Endothelial cell of umbilical vein (primary cell): ENCODE measurements at regions not wholly inside any gene's neighbourhood (a gene's known extent, or its start where the extent isn't known, plus 50 kb on each side); places are given as distances from the start of the nearest gene placed in this dataset.

ENCODE experiments used
- BruUV-seq: library from RNA; stranded (reverse); fragments of 400-500 nt; replicated peaks from 2 replicates; lab custom pipeline; 2021; lab: Mats Ljungman, UMichigan
- CTCF ChIA-PET: fragments of 300-600, 350-600 bp; sonication (Branson Sonifier 250); formaldehyde crosslinking; loops from one replicate; lab custom pipeline; 2021; ENCODE audit warnings: antibody characterized with exemption, inconsistent platforms; lab: Charles Lee
- POLR2A ChIA-PET: fragments of 300-600, 350-600 bp; sonication (Branson Sonifier 250); formaldehyde crosslinking; loops from one replicate; lab custom pipeline; 2021; ENCODE audit warnings: antibody characterized with exemption, inconsistent platforms; lab: Charles Lee
- DNase-seq: peaks from one replicate; pipeline ENCODE4 v3.0.0-alpha.2; 2011; ENCODE audit warnings: low read depth, low spot score
- FAIRE-seq: peaks from 2 replicates; lab custom pipeline; 2011; peaks lifted over from hg19 to GRCh38; lab: Jason Lieb, UNC
- H2AFZ ChIP-seq: 2 replicates; pipeline ENCODE4 v1.6.0; 2012; ENCODE audit warnings: low read depth, low read length, control low read depth, inconsistent platforms
- H3K27ac ChIP-seq: 2 replicates; pipeline ENCODE4 v1.5.1; 2011; ENCODE audit warnings: low read depth, mild to moderate bottlenecking, control low read depth, low read length, moderate library complexity; ENCODE audit not compliant: insufficient read depth
- H3K27me3 ChIP-seq, 2 experiments: 2 replicates each; pipeline versions ENCODE4 v1.6.0 to v1.6.1; 2011; ENCODE audit warnings: low read length in 2 of 2, mixed read lengths in 1 of 2; ENCODE audit not compliant: control insufficient read depth in 2 of 2, insufficient read depth in 2 of 2
- H3K36me3 ChIP-seq, 2 experiments: 2 replicates in 1 of 2; 3 replicates in 1 of 2; pipeline ENCODE4 v1.5.1; 2011; ENCODE audit warnings: low read length in 2 of 2, mild to moderate bottlenecking in 1 of 2, moderate library complexity in 1 of 2; ENCODE audit not compliant: control insufficient read depth in 2 of 2, insufficient read depth in 2 of 2; ENCODE audit errors: extremely low read depth in 1 of 2
- H3K4me1 ChIP-seq: 3 replicates; pipeline ENCODE4 v1.5.1; 2011; ENCODE audit warnings: mild to moderate bottlenecking, low read length; ENCODE audit not compliant: control insufficient read depth, insufficient read depth; ENCODE audit errors: extremely low read depth
- H3K4me2 ChIP-seq: 2 replicates; pipeline ENCODE4 v1.6.1; 2011; ENCODE audit warnings: low read length, control low read depth, mixed read lengths; ENCODE audit not compliant: insufficient read depth
- H3K4me3 ChIP-seq, 3 experiments: fragments of 200-600 bp in 1 of 3; sonication (generic), shearing (Covaris generic) in 1 of 3; replicated peaks in 1 of 3; 2 replicates each; pipeline ENCODE4 v1.5.1; 2011 to 2016; ENCODE audit warnings: control low read depth in 3 of 3, low read length in 3 of 3, mild to moderate bottlenecking in 2 of 3, inconsistent platforms in 1 of 3, low read depth in 1 of 3, moderate library complexity in 1 of 3; ENCODE audit not compliant: insufficient read depth in 1 of 3
- H3K79me2 ChIP-seq: 2 replicates; pipeline ENCODE4 v1.6.0; 2012; ENCODE audit warnings: low read length, inconsistent platforms; ENCODE audit not compliant: control insufficient read depth, insufficient read depth
- H3K9ac ChIP-seq: replicated peaks from 2 replicates; pipeline ENCODE3; 2011; ENCODE audit warnings: low read length, control low read depth; ENCODE audit not compliant: insufficient read depth; ENCODE audit errors: extremely low read depth
- H3K9me1 ChIP-seq: replicated peaks from 3 replicates; pipeline ENCODE4 v1.6.0; 2011; ENCODE audit warnings: mild to moderate bottlenecking, low read length; ENCODE audit not compliant: control insufficient read depth, insufficient read depth; ENCODE audit errors: extremely low read depth
- H3K9me3 ChIP-seq: replicated peaks from 2 replicates; pipeline ENCODE4 v1.5.1; 2012; ENCODE audit warnings: low read length, inconsistent platforms; ENCODE audit not compliant: control insufficient read depth, insufficient read depth
- H4K20me1 ChIP-seq: replicated peaks from 2 replicates; pipeline ENCODE3; 2011; ENCODE audit warnings: mild to moderate bottlenecking, low read length; ENCODE audit not compliant: control insufficient read depth, insufficient read depth; ENCODE audit errors: extremely low read depth
- CTCF ChIP-seq, 2 donors: IDR thresholded peaks; 1 replicate in 1 of 2; 2 replicates in 1 of 2; pipeline ENCODE4 v1.5.1; 2011; ENCODE audit warnings: low read length in 2 of 2, mild to moderate bottlenecking in 2 of 2, moderate library complexity in 2 of 2, control low read depth in 1 of 2, inconsistent platforms in 1 of 2, low read depth in 1 of 2; ENCODE audit not compliant: insufficient read depth in 1 of 2; ENCODE audit errors: extremely low read depth in 1 of 2
- EZH2 ChIP-seq: IDR thresholded peaks from 2 replicates; pipeline ENCODE4 v1.6.1; 2012; ENCODE audit warnings: borderline replicate concordance, low read depth, mild to moderate bottlenecking, moderate library complexity, low read length, inconsistent platforms; ENCODE audit not compliant: severe bottlenecking
- FOS ChIP-seq: IDR thresholded peaks from 2 replicates; pipeline ENCODE4 v1.6.1; 2011; ENCODE audit warnings: mild to moderate bottlenecking, low read length, moderate library complexity, borderline replicate concordance; ENCODE audit not compliant: insufficient read depth
- GATA2 ChIP-seq: IDR thresholded peaks from 2 replicates; pipeline ENCODE4 v1.7.0; 2011; ENCODE audit warnings: low read depth, mild to moderate bottlenecking, moderate library complexity, mixed read lengths, low read length; ENCODE audit not compliant: insufficient read length, insufficient read depth
- JUN ChIP-seq: IDR thresholded peaks from 2 replicates; pipeline ENCODE4 v1.6.1; 2011; ENCODE audit warnings: borderline replicate concordance, low read depth; ENCODE audit not compliant: insufficient read length, insufficient read depth
- MYC ChIP-seq: IDR thresholded peaks from one replicate; pipeline ENCODE4 v1.6.1; 2011; ENCODE audit warnings: mild to moderate bottlenecking, low read depth, low read length
- POLR2A ChIP-seq: IDR thresholded peaks from 2 replicates; pipeline ENCODE4 v1.6.1; 2012; ENCODE audit warnings: low read depth, mild to moderate bottlenecking, control low read depth, low read length
- POLR2AphosphoS5 ChIP-seq: IDR thresholded peaks from 2 replicates; pipeline ENCODE4 v1.6.1; 2012; ENCODE audit warnings: low read depth, mild to moderate bottlenecking, control low read depth, low read length, moderate library complexity; ENCODE audit not compliant: insufficient read depth
- dilution Hi-C: fragments of 300-500 bp; cut with MboI; formaldehyde crosslinking; loops from one replicate; pipeline ENCODE4 v1.15.0; 2019; ENCODE audit warnings: low sequenced_read_pairs; ENCODE audit not compliant: extremely low pct_ligation_motif_present
- intact Hi-C: fragments of 100-400 bp; cut with micrococcal nuclease; formaldehyde crosslinking; loops from one replicate; pipeline ENCODE4 v1.10.0; 2022

- ChIA-PET POLR2A (no interaction called here), CTCF (no interaction called here)
- Histone ChIP-seq H3K27ac (no peak overlapping the region), H3K27me3 (no peaks in the 10 kb centered on the region), H3K36me3 (no peaks in the 10 kb centered on the region), H3K9ac (no peak overlapping the region), H3K9me1 (no peaks in the 10 kb centered on the region), H3K9me3 (peaks cover 4% of the 10 kb centered on the region), H3K4me3 (no peak overlapping the region), H4K20me1 (no peaks in the 10 kb centered on the region), H3K4me2 (no peak overlapping the region), H3K79me2 (no peaks in the 10 kb centered on the region), H2AFZ (no peak overlapping the region), H3K4me1 (no peaks in the 10 kb centered on the region)
- intact Hi-C loops (no loop called here), dilution Hi-C loops (no loop called here)
- TF ChIP-seq EZH2 (no peak), CTCF (IDR thresholded peaks at IDR 0.05; ENCODE audit: extremely low read depth in 1 of 2, insufficient read depth in 1 of 2, low read depth in 1 of 2, low read length in 2 of 2) (no peak), FOS (no peak), POLR2A (no peak), MYC (no peak), JUN (no peak), POLR2AphosphoS5 (no peak), GATA2 (no peak)
- no peak for FAIRE-seq
- BruUV-seq: no TSS peak
- no peak for DNase-seq
These were observed 154.2 kb downstream of the SHOX start for GRCh38 chrX:784829-785228.
